H1 (cell line): ENCODE measurements at regions not wholly inside any gene's neighbourhood (a gene's known extent, or its start where the extent isn't known, plus 50 kb on each side); places are given as distances from the start of the nearest gene placed in this dataset.

Source experiments
- CTCF ChIA-PET: fragments of 300-600 bp; sonication (Branson Sonifier 250); formaldehyde crosslinking; loops from one replicate; lab custom pipeline; 2021; ENCODE audit not compliant: partially characterized antibody; lab: Charles Lee
- POLR2A ChIA-PET: fragments of 300-600 bp; sonication (Branson Sonifier 250); formaldehyde crosslinking; loops from one replicate; lab custom pipeline; 2021; ENCODE audit warnings: inconsistent platforms; ENCODE audit not compliant: partially characterized antibody; lab: Charles Lee
- DNase-seq, 2 experiments: peaks; one replicate each; pipeline versions ENCODE4 v3.0.0 to v3.0.0-alpha.2; 2010 to 2022; ENCODE audit warnings: low spot score in 2 of 2, low read depth in 1 of 2, mixed read lengths in 1 of 2
- FAIRE-seq: peaks from 2 replicates; lab custom pipeline; 2011; peaks lifted over from hg19 to GRCh38; lab: Jason Lieb, UNC
- H2AFZ ChIP-seq: 2 replicates; pipeline ENCODE4 v1.8.1; 2012; ENCODE audit warnings: low read length, inconsistent platforms
- H2AK5ac ChIP-seq: 2 replicates; pipeline ENCODE4 v1.6.1; 2013; ENCODE audit warnings: low read depth, low read length
- H2BK120ac ChIP-seq: replicated peaks from 2 replicates; pipeline ENCODE3; 2013; ENCODE audit warnings: low read depth, low read length, inconsistent platforms
- H2BK12ac ChIP-seq: 2 replicates; pipeline ENCODE4 v1.6.1; 2013; ENCODE audit warnings: low read depth, low read length
- H2BK15ac ChIP-seq: 2 replicates; pipeline ENCODE4 v1.6.1; 2013; ENCODE audit warnings: low read length
- H2BK20ac ChIP-seq: 2 replicates; pipeline ENCODE4 v1.6.1; 2013; ENCODE audit warnings: low read length
- H2BK5ac ChIP-seq: 2 replicates; pipeline ENCODE4 v1.6.1; 2013; ENCODE audit warnings: low read depth, low read length
- H3K14ac ChIP-seq: 2 replicates; pipeline ENCODE4 v1.6.1; 2013; ENCODE audit warnings: inconsistent platforms; ENCODE audit not compliant: insufficient read length
- H3K18ac ChIP-seq: 2 replicates; pipeline ENCODE4 v1.6.1; 2013; ENCODE audit warnings: low read length; ENCODE audit errors: extremely low read depth
- H3K23ac ChIP-seq: 2 replicates; pipeline ENCODE4 v1.6.1; 2013; ENCODE audit warnings: inconsistent platforms; ENCODE audit not compliant: insufficient read length
- H3K23me2 ChIP-seq: 2 replicates; pipeline ENCODE4 v1.6.1; 2013; ENCODE audit warnings: low read depth, low read length
- H3K27ac ChIP-seq: 2 replicates; pipeline ENCODE4 v1.6.1; 2011; ENCODE audit warnings: low read depth, low read length, inconsistent platforms
- H3K27me3 ChIP-seq, 4 experiments: replicated peaks in 1 of 4; 1 replicate in 1 of 4; 2 replicates in 3 of 4; pipeline versions ENCODE4 v1.6.1 to v1.8.1; 2011 to 2013; ENCODE audit warnings: low read length in 3 of 4, mild to moderate bottlenecking in 3 of 4, inconsistent platforms in 2 of 4, mixed read lengths in 2 of 4, moderate library complexity in 1 of 4; ENCODE audit not compliant: control insufficient read depth in 3 of 4, insufficient read depth in 3 of 4; ENCODE audit errors: extremely low read depth in 1 of 4
- H3K36me3 ChIP-seq, 4 experiments: 2 replicates each; pipeline versions ENCODE4 v1.6.1 to v1.8.1; 2011 to 2013; ENCODE audit warnings: mild to moderate bottlenecking in 4 of 4, low read length in 3 of 4, moderate library complexity in 2 of 4, control low read depth in 1 of 4, inconsistent platforms in 1 of 4; ENCODE audit not compliant: insufficient read depth in 4 of 4, control insufficient read depth in 2 of 4
- H3K4ac ChIP-seq: replicated peaks from 2 replicates; pipeline ENCODE3; 2013; ENCODE audit warnings: low read length, low read depth, mixed read lengths, inconsistent platforms; ENCODE audit not compliant: insufficient read length
- H3K4me1 ChIP-seq, 4 experiments: replicated peaks in 1 of 4; 1 replicate in 1 of 4; 2 replicates in 3 of 4; pipeline versions ENCODE4 v1.6.1 to v1.8.1; 2011 to 2013; ENCODE audit warnings: low read length in 3 of 4, inconsistent platforms in 2 of 4, mixed read lengths in 1 of 4; ENCODE audit not compliant: insufficient read depth in 4 of 4, control insufficient read depth in 3 of 4
- H3K4me2 ChIP-seq, 2 experiments: 2 replicates each; pipeline versions ENCODE4 v1.6.1 to v1.8.1; 2011 to 2013; ENCODE audit warnings: low read depth in 2 of 2, low read length in 2 of 2, control low read depth in 1 of 2, inconsistent platforms in 1 of 2, mild to moderate bottlenecking in 1 of 2; ENCODE audit not compliant: insufficient read depth in 1 of 2
- H3K4me3 ChIP-seq, 4 experiments: fragments of 200-600, 300-600 bp in 1 of 4; sonication (generic), shearing (Covaris generic), sonication (Bioruptor Twin) in 1 of 4; 2 replicates each; pipeline versions ENCODE4 v1.5.1 to v1.8.1; 2011 to 2016; ENCODE audit warnings: low read length in 4 of 4, low read depth in 3 of 4, control low read depth in 2 of 4, inconsistent platforms in 2 of 4, mild to moderate bottlenecking in 2 of 4, mixed read lengths in 1 of 4, moderate library complexity in 1 of 4; ENCODE audit not compliant: insufficient read depth in 2 of 4; ENCODE audit errors: extremely low read depth in 1 of 4
- H3K56ac ChIP-seq: replicated peaks from 2 replicates; pipeline ENCODE3; 2013; ENCODE audit warnings: low read depth, mild to moderate bottlenecking, mixed read lengths, low read length, inconsistent platforms; ENCODE audit not compliant: insufficient read length
- H3K79me1 ChIP-seq: 2 replicates; pipeline ENCODE4 v1.6.1; 2013; ENCODE audit warnings: low read depth, low read length, control low read depth
- H3K79me2 ChIP-seq, 2 experiments: 2 replicates each; pipeline versions ENCODE4 v1.6.1 to v1.8.1; 2012 to 2013; ENCODE audit warnings: low read length in 2 of 2, mild to moderate bottlenecking in 2 of 2, inconsistent platforms in 1 of 2; ENCODE audit not compliant: insufficient read depth in 2 of 2, control insufficient read depth in 1 of 2
- H3K9ac ChIP-seq, 4 experiments: replicated peaks in 1 of 4; 1 replicate in 1 of 4; 2 replicates in 3 of 4; pipeline versions ENCODE4 v1.6.1 to v1.8.1; 2011 to 2013; ENCODE audit warnings: low read depth in 3 of 4, low read length in 3 of 4, control low read depth in 2 of 4, mild to moderate bottlenecking in 2 of 4, moderate library complexity in 2 of 4, inconsistent platforms in 1 of 4; ENCODE audit errors: extremely low read depth in 1 of 4
- H3K9me3 ChIP-seq, 2 experiments: 2 replicates each; pipeline versions ENCODE4 v1.6.1 to v1.8.1; 2012 to 2013; ENCODE audit warnings: mild to moderate bottlenecking in 2 of 2, moderate library complexity in 2 of 2, control low read depth in 1 of 2, inconsistent platforms in 1 of 2, low read depth in 1 of 2, low read length in 1 of 2, mixed read lengths in 1 of 2; ENCODE audit not compliant: insufficient read depth in 2 of 2
- H4K20me1 ChIP-seq, 2 experiments: replicated peaks in 1 of 2; 2 replicates each; pipeline versions ENCODE3 to v1.8.1; 2011 to 2013; ENCODE audit warnings: inconsistent platforms in 2 of 2, low read length in 2 of 2, mild to moderate bottlenecking in 1 of 2; ENCODE audit not compliant: insufficient read depth in 2 of 2, control insufficient read depth in 1 of 2
- H4K5ac ChIP-seq: 2 replicates; pipeline ENCODE4 v1.6.1; 2013; ENCODE audit warnings: low read length, low read depth, mixed read lengths, inconsistent platforms; ENCODE audit not compliant: insufficient read length
- H4K8ac ChIP-seq: 2 replicates; pipeline ENCODE4 v1.8.0; 2013; ENCODE audit warnings: mild to moderate bottlenecking, moderate library complexity, low read length, inconsistent platforms; ENCODE audit not compliant: insufficient read depth; ENCODE audit errors: extremely low read depth
- H4K91ac ChIP-seq: replicated peaks from 2 replicates; pipeline ENCODE3; 2013; ENCODE audit warnings: low read length, mixed read lengths, inconsistent platforms; ENCODE audit not compliant: insufficient read length
- FOSL1 ChIP-seq: IDR thresholded peaks from 2 replicates; pipeline ENCODE4 v1.6.1; 2011; ENCODE audit warnings: mild to moderate bottlenecking, low read depth, low read length, moderate library complexity; ENCODE audit not compliant: insufficient read depth
- PHF8 ChIP-seq: fragments of 200-600 bp; sonication (generic); conservative IDR thresholded peaks from 2 replicates; pipeline ENCODE4 v1.7.1; 2012; ENCODE audit warnings: low read depth, mild to moderate bottlenecking, inconsistent platforms, low read length, moderate library complexity
- POLR2AphosphoS5 ChIP-seq: IDR thresholded peaks from 2 replicates; pipeline ENCODE4 v1.6.1; 2011; ENCODE audit warnings: low read depth, low read length
- RNF2 ChIP-seq: fragments of 200-900, 300-1000 bp; sonication (generic); IDR thresholded peaks from 2 replicates; pipeline ENCODE4 v1.7.1; 2016; ENCODE audit warnings: borderline replicate concordance, low read depth, mild to moderate bottlenecking, antibody characterized with exemption, low read length; ENCODE audit not compliant: poor library complexity, severe bottlenecking; ENCODE audit errors: missing control alignments
- TEAD4 ChIP-seq: IDR thresholded peaks from 2 replicates; pipeline ENCODE4 v1.6.1; 2012; ENCODE audit warnings: low read depth, low read length, inconsistent platforms, mixed read lengths
- WGBS, 2 experiments: shearing (Covaris generic) in 1 of 2; methylation state at CpG; one replicate each; pipeline versions ENCODE4 v1.1.6 to v1.1.7; 2013 to 2015; ENCODE audit warnings: low lambda C conversion rate in 2 of 2, mixed read lengths in 2 of 2, inconsistent platforms in 1 of 2, low coverage in 1 of 2, missing lambda C conversion rate in 1 of 2; ENCODE audit not compliant: insufficient replicate concordance in 2 of 2, insufficient coverage in 1 of 2, insufficient read length in 1 of 2; ENCODE audit errors: extremely low coverage in 1 of 2, missing lambda C conversion rate in 1 of 2; 5-methylcytosine and 5-hydroxymethylcytosine counted together
- TF ChIP-seq, protein P1 (sequence below): IDR thresholded peaks from 2 replicates; pipeline ENCODE4 v1.6.1; 2012; ENCODE audit warnings: inconsistent platforms

DNA sequence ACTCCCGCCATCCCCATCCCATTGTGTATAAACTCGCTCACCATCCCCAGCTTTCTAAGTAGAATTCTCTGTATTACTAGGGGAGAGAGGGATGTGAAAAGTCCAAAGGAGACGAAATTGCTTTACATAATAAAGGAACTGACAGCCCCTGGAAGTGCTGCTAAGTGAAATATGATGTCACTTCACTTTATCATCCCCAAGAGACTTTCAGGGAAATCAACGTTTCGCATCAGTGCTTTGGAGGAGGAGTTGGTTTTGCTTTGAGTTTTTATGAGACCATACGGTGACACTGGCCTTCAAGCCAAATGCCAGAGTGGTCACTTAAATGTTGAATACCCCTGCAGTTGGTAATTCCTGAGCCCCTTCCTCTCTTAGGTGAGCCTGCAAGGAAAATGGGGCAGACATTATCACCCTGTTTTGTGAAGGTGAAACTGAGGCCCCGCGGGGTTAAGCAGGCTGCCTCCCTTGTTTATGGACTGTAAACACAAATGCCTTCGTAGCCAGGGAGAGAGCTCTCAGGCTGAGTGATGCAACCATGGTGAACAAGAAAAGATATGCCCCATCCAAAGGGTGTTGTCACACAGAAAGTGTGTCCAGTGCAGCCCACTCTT, 58.4 kb upstream of the KAZN start:
- no peak for FAIRE-seq
- Histone ChIP-seq H4K5ac (no peak overlapping the region), H4K20me1 (no peaks in the 10 kb centered on the region), H3K79me2 (no peaks in the 10 kb centered on the region), H3K18ac (no peak overlapping the region), H3K79me1 (no peaks in the 10 kb centered on the region), H3K4me3 (no peak overlapping the region), H3K4me2 (no peak overlapping the region), H3K14ac (no peak overlapping the region), H4K91ac (no peak overlapping the region), H3K56ac (no peak overlapping the region), H3K9me3 (no peaks in the 10 kb centered on the region; a peak in 1 of 4 replicates), H4K8ac (no peak overlapping the region), H3K4ac (no peak overlapping the region), H2BK5ac (no peak overlapping the region), H3K9ac (no peak overlapping the region), H2AK5ac (no peak overlapping the region), H2BK20ac (no peak overlapping the region), H3K4me1 (no peaks in the 10 kb centered on the region), H3K27ac (no peak overlapping the region), H2AFZ (no peak overlapping the region), H2BK15ac (no peak overlapping the region), H3K23me2 (no peaks in the 10 kb centered on the region), H3K27me3 (no peaks in the 10 kb centered on the region), H2BK12ac (no peak overlapping the region), H2BK120ac (no peak overlapping the region), H3K36me3 (no peaks in the 10 kb centered on the region), H3K23ac (no peak overlapping the region)
- ChIA-PET POLR2A (no interaction called here), CTCF (interaction anchor here (0.6 kb wide), 1 partner anchor 12 kb away, joined by 4 read pairs; no protein-coding TSS in a partner anchor)
- no peak for TF ChIP-seq POLR2AphosphoS5
- TF ChIP-seq FOSL1: no peak
- TF ChIP-seq RNF2: no peak
- TF ChIP-seq, protein P1, sequence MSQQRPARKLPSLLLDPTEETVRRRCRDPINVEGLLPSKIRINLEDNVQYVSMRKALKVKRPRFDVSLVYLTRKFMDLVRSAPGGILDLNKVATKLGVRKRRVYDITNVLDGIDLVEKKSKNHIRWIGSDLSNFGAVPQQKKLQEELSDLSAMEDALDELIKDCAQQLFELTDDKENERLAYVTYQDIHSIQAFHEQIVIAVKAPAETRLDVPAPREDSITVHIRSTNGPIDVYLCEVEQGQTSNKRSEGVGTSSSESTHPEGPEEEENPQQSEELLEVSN: no peak
- no peak for TF ChIP-seq PHF8
- TF ChIP-seq TEAD4: no peak
- DNase-seq: no peak
- WGBS, 2 experiments: 83% methylated on average over 9 of the region's 9 CpGs; no CpG with 5 or more reads in 1 of the 2 experiments
